Ureter (tissue), 1 donor: ENCODE measurements at regions not wholly inside any gene's neighbourhood (a gene's known extent, or its start where the extent isn't known, plus 50 kb on each side); places are given as distances from the start of the nearest gene placed in this dataset.

Experiments
- DNase-seq: peaks from one replicate; pipeline ENCODE4 v3.0.0-alpha.2; 2020; ENCODE audit warnings: low spot score
- donor health status: DM: yes; HTN: yes; CAD: no.

DNA sequence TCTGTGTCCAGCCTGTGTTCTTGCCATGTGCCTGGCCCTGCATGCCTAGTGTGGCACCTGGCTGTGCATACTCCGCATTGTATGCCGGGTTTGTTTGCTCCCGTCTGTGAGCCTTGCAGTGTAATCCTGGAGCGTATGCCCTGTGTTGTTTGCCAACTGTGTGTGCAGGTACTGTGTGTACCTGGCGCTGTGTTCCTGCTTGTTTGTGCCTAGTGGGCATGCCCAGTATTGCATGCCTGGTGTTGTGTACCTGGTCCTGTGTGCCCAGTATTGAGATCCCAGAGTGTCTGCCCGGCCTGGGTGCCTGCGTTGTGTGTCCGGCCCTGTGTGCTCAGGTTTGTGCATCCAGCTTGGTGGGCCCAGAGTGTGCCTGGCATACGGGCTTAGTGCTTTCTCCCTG is 54.5 kb upstream of the CHRNA7 start:
- no peak for DNase-seq

DNA sequence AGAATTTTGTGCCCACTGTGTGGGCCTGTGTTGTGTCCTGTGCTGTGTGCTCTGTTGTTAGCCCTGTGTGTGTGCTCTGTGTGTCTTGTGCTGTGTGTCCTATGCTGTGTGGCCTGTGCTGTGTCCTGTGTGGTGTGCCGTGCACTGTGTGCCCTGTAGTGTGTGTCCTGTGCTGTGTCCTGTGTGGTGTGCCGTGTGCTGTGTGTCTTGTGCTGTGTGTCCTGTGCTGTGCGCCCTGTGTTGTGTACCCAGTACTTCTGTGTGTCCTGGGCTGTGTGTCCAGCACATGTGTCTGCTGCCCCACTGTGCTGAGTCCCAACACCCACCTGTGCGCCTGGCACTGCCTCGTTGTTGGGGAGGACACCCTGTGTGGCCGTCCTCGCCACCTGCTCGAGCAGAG is 53.2 kb upstream of the CHRNA7 start:
- no peak for DNase-seq

DNA sequence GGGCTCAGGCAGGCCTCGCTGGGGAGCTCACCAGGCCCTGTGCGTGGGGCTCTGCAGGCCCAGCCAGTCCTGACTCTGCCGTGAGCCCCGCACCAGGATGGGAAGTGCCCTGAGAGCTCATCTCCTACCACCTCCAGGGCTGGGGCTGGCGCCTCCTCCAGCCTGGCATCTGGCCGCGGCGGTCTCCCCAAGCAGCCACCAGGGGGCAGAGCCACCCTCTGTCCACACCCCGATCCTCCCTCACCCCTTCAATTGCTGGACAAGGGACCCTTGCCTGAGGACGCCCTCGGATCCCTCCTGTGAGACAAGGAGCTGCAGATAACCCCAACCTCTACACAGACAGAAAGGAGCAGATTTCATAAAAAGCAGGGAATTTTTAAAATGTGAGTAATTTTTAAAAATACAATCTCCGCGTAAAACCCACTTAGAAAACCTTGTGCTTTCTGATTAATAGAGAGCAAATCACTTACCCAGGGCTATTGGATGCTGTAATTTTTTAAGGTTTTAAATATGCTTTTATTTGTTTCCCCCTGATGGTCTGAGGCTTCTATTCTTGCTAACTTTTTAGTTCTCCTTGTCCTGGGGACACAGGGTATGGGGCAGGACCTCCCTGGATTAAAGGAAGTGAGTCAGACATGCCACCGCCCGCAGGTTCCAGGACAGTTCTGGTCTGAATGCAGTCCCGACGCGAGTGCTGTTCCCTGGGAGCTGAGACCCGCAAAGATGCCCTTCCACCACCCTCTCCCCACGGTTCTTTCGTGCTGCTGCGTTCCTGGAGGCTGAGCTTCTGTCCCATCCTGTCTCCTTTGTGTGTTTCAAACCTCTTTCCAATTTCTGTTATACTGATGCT is 52.3 kb upstream of the CHRNA7 start:
- no peak for DNase-seq
